Limb (tissue), 2 donors: ENCODE measurements at regions not wholly inside any gene's neighbourhood (a gene's known extent, or its start where the extent isn't known, plus 50 kb on each side); places are given as distances from the start of the nearest gene placed in this dataset.

Source experiments
- DNase-seq, 2 donors: peaks; one replicate each; pipeline ENCODE4 v3.0.0-alpha.2; 2016; ENCODE audit errors: extremely low spot score in 2 of 2

DNA sequence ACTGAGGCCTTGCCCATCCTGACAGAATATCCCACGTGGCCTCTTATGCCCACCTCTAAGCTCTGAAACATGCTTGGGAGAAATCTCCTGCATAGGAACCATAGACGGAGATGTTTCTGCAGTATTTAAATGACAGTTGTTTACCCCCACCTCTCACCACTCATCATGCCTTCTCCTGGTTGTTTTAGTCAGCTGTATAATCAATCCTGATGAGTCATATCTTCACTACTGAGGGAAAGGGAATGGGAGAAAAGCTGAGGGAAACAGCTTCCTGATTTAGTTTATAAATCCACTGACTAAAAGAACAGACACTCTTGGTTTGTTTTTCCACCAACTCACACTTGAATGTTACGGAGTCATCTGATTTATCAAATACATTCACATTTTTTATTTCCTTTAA lies 113.2 kb upstream of the TENT5A start:
- no peak for DNase-seq

DNA sequence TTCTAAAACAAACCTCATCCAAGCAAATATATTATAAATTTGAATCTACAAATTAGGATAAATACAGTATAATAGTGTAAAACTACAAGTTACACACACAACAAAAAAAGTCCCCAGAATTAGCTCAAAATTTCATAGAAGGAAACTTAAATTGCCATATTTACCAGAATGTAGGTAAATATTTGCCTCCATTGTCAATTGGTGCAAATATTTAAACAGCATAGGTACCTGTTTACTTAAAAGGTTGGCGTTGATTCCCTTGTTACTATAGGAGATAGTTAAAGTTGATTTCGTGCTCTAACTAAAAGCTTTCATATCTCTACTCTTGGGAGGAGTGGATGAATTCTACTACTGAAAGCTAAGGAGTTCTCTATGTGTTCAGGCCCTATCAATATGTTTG lies 111.6 kb upstream of the TENT5A start:
- DNase-seq, result no peak

DNA sequence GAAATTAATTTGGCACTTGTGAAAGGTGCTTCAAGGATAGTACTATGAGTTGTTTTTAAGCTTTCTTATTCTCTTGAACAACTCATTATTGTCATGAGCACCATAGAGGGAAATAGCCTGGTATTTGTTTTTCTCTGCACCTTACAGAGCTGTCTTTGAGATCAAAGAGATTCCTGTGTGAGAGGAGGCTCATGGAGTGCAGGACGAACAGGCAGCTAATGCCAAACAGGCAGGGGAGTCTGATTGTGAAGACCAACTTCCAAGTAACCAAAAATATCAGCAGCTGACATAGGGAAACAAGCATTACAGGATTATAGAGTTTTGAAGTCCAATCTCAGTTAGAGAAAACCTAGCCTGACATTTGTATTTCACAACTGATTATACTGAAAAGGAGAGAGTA lies 110.6 kb upstream of the TENT5A start:
- DNase-seq, result no peak

DNA sequence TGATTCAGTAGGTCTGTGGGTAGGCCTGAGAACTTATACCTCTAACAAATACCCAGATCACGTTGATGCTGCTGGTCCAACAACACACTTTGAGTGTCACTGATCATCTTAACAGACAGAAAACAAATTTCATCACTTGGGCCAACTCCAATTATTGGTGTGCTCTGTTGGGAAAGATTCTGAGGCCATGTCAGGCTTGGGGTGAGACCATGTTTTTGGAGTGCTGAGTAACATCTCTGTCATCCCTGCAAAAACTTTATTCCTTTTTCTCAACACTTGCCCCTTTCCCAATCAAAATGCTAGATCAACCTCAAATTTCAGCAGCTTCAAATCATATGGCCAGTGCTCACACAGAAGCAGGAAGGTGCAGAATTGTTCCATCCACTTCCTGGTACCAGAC lies 108.8 kb upstream of the TENT5A start:
- DNase-seq, result no peak

DNA sequence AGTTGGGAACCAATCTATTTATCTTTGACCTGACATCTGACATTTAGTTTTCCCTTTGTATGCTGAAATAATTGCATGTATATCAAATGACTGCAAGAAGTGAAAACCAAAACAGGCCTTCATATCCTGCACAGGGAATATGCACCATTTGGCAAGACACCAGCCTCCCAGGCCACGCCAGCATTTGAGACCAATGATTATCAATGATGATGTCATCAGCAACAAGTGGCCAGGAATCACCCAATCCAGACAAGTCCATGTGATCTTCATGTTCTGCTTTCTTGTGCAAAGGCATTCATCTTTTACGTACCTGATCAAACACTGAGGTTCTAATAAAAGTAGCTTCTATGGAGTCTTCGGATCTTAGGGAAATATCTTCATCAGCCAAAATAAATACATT lies 107.4 kb upstream of the TENT5A start:
- DNase-seq, result no peak

DNA sequence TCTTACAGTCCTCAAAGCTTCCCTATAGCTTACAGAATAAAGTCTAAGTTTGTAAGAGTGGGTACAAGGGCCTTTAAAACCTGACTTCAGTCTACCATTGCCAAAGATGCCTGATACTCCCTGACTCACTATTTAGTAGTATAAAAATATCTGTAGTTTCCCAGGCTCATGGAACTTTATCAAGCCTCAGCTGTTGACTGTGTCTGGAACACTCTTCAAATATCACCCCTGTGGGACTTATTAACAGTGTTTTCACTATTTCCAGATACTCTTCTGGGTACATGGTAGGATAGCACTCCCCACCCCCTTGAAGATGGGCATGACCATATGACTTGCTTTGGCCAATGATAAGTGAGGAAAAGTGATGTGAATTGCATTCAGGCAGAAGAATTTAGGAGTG lies 105.3 kb upstream of the TENT5A start:
- DNase-seq, result no peak

DNA sequence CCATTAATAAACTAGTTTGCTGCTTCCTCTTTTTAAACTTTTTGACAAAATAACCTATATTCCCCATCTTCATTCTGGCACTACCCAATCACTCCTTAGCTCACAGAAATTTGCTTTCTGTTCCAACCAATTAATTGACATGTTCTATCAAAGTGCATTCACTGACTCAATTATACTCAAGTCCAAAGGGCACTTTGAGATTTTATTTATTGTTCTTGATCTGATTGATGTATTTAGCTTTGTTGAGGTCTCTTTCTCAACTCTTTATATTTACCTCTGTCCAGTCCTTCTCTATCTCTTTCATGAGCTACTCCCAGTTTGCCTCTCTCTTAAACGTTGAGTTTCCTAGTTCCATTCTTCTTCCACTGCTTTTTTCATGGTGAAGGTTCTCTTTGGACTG lies 104.4 kb upstream of the TENT5A start:
- no peak for DNase-seq

DNA sequence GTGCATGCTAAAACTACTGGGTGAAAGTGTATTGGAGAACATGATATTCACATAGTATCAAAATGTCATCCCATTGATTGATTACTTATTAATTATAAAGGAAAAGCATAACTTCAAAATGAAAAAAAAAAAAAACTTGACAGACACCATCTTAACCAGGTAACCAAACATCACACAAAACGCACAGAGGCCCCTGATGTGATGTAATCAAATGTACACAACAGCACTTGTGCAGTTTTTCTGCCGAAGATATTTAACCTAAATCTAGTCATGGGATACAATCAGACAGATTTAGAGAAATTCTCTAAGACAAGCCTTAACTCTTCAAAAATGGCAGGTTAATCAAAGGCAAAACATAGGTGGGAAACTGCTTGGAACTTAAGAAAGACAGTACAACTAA lies 102.0 kb upstream of the TENT5A start:
- no peak for DNase-seq

DNA sequence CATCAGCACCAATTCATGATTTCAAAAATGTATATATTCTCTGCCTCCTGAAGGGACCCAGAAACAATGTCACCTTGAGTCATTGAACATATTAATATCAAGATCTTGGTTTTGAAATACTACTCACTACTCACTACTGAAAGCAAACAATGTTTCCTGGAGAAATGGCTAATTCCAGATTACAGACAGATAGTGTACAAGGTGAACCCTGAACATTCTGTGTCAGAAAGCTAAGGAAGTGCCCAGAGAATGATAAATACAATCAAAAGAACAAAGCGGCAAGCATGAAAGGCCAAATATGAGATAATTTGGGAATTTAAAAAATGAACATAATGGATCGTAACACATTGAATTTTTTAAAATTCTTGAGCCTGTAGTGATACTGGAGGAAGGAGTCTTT lies 101.5 kb upstream of the TENT5A start:
- DNase-seq, result no peak

DNA sequence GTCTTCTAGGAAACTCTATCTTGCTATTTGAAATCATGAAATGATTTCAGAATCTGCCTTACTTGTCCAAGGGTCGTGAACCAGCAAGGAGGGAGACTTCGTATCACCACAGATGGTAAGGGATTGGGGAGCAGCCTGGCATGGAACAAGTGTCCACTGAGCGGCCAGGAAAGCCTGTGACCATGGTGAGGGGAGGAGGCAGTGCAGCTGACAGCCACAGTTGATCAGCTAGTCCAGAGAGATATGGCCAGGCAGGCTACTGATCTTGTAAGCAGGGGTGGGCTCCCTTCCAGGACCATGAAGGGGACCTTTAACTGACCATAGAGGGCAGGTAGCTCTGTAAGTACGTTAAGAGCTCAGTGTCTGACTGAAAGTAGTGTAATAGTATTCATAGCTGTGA lies 96.8 kb upstream of the TENT5A start:
- no peak for DNase-seq

DNA sequence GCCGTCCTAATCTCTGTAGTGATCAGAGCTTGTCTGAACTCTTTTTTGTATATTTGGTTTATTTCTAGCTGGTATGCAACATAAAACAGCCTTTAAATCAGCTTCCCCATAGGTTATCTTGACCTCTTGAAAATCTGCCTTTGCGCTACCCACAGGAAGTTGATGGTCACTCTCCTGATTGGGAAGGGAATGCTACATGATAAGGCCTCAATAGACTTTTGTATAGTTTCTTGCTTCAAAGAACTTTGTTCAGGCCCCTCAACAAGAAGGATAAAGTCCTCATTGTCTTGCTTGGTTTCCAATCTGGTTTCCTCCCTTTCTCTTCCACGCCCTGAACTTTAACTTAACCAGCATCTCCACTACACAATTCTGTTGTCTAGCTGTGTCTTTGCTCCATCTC lies 95.4 kb upstream of the TENT5A start:
- no peak for DNase-seq

DNA sequence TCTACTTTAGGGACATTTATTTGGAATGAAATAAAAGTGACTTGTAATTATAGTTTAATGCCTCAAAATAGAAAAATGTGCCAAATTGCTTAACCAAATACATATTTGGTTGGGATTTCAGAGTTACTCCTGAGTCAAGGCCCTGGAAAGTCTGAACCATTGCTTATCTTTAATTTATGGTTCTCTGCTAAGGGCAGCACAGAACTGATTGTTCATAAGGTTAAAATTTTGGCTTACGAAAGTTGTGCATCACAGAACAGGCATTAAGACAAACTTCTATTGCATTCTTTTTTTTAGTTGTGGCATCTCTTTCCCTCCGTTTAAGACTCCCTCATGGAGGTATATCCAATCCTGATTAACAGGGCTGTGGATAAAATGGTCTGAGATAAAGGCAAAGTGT lies 92.2 kb upstream of the TENT5A start:
- no peak for DNase-seq

DNA sequence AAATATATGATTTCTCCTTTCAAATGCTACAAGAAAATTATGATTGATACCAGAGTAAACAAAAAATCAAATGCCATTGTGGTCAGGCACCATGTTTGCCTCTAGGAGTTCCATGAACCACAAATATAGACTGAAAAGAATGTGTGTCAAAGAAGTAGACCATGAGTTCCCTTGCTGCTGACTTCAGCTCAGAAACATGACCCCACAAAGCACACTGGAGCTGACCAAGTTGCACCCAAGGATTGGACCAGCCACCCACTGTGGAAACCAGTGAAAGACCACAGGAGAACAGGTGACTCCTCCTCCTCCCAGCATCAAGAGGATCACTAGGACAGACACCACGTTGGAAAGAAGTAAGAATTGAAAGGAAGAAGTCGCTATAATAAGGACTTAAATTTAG lies 90.8 kb upstream of the TENT5A start:
- DNase-seq, result no peak

DNA sequence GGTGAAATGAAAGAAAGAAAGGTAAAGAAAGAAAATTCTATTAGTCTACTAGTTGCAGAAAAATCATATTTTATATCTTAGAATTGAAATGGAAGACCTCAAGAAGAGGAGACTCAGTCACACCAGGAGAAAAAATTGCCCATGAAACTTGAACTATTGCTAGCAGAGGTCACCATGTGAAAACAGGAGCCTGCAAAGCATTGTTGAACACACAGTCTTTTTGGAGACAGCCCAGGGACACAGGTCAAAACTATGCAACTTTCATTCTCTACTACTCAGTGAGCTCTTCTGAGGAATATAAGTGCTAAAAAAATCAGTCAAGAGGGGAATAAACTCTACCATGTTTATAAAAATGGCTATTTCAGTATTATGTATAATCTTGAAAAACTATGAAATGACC lies 89.8 kb upstream of the TENT5A start:
- no peak for DNase-seq

DNA sequence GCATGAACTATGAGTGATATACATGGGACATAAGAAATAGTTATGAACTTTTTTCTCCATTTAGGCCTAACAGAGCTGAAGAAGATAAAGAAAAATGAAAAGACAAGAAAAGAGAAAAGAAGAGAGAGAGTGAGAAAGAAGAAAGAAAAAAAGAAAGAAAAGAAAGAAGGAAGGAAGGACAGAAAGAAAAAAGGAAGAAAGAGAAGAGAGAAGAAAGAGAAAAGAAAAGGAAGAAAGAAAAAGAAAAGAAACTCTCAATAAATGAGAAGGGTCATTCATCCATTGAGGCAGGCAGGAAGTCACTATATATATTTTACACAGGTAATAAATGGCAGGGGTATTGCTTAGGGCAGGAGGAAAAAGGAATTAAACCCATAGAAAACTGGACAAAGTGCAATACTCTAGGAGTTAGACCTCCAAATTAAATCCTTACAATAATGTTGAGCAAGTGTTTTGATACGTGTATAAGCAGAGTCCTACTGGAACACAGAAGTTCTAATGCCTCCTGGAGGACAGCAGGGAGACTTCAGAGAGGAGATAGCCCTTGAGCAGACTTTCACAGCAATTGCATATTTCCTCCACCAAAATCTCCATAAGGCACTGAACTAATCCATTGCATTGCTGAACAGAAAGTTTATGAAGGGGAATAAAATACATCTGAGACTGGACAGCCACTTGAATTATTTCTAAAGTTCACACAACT lies 86.4 kb upstream of the TENT5A start:
- no peak for DNase-seq

DNA sequence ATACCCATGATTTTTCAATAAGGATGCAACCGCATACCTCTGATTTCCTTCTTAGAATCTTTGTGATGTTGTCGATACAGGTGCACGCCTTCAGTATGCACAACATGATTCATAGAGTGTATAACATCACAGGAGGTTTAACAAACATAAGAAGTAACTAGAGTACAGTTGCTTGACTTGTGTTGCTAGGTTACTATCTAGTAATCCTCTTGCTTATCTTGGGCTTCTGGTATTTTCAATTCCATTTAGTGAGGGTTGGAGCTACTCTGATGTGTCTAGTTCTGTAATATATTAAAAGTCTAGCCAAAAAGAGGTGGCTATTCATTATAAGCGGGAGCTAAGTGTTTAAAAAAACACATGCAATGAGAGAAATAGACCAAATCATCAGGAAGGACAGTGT lies 85.5 kb upstream of the TENT5A start:
- DNase-seq, result no peak

DNA sequence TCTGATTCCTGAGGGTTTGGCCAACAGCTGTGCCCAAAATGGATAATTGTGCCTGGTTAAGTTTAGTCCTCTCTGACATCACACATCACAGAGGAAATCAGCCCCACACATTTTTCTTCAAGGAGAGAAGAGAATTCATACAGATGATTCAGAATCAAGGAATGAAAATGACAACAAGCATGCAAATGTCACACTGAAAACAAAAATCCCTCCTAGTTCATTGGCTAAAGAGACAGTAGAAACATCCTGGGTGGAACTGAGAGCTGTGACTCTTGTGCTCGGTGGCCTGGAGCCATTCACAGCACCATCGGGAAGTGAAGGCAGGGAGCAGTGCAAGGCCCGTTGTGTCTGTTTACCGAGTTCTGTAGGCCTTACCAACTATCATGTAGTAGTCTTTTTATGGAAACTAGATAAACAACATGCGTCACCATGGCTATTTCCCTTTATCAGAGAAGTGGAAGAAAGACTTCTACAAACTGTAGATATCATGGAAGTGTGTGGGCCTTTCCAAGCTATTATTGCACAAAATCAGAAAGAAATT lies 81.7 kb upstream of the TENT5A start:
- no peak for DNase-seq

DNA sequence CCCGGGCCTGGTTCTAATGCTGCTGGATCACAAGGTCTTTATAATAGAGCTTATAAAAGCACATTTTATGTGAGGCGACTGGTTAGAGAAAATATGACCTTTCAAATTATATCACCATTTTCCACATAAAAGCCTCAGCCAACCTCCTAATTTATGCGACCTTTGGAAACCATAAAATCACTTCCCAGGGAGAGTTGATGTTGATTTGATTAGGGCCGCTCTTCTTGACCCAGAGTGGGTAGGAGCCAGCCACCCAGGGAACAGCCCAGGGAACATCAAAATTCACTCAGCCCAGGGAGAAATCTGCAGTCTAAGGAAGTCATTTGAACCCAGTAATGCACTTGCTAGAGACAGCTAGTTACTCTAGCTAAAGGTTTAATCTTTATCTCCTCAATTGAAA lies 79.8 kb upstream of the TENT5A start:
- DNase-seq, result no peak

DNA sequence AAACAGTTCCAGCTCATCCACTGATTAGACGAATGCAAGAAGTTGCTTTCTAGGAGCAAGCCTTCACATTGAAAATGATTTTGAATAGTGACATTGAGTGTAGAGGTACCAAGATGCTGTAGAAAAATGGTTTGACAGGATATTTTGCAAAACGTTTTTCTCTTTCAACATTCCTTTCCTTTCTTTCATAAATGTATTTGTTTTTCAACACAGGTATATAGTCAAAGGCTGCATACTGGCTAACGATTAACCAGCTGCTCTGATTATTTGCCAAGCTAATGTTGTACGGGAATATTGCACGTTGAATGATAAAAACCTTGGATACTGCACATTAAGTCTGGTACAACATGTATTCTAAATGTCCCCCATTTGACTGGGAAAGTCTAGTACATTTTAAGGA lies 78.8 kb upstream of the TENT5A start:
- no peak for DNase-seq

DNA sequence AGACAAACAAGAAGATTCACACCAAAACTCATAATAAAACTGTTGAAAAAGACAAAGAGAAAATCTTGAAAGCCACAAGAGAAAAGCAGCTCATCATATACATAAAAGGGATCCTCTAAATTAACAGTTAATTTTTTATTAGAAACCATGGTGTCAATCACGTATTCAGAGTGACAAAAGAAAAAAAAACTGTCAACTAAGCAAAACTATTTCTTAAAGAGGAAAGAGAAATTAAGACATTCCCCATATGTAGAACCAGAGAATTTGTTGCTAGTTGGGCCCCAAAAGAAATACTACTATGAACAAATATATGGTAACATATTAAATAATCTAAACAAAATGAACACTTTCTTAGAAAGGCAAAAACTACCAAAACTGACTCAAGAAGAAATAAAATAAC lies 74.3 kb upstream of the TENT5A start:
- DNase-seq, result no peak

DNA sequence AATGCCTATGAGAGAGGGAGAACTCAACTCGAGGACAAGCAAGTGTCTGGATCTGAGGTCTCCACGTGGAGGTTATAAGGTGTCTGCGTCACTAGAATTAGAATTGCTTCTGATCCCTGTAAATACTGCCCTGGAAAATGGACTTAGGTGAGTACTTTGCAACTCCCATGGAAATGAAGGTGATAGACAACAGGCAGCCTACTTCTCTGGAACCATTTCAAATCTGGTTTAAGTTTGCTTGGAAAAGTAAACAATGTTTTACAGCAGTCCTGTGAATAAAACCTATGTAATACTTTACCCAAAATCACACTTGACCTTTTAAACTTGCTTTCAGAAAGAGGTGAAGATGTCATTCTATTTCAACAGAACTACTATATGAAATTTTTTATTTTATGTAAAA lies 70.1 kb upstream of the TENT5A start:
- DNase-seq, result no peak

DNA sequence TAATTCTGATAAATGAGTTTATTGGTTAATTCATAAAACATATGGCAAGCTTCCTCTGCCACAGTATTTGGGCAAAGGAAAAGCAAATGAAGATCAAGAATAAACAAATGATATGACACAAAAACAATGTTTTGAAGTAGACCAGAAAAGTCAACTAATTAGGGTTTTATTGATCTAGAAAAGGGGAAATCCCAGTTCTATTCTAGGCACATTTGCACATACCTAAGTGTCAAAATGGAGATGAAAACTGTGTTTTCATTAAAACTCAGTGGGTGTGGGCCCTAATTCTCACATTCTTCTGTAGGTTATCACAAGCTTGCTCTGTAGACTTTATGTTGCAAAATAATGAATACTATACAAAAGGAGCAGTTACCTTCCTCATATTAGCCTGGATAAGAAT lies 69.0 kb upstream of the TENT5A start:
- no peak for DNase-seq

DNA sequence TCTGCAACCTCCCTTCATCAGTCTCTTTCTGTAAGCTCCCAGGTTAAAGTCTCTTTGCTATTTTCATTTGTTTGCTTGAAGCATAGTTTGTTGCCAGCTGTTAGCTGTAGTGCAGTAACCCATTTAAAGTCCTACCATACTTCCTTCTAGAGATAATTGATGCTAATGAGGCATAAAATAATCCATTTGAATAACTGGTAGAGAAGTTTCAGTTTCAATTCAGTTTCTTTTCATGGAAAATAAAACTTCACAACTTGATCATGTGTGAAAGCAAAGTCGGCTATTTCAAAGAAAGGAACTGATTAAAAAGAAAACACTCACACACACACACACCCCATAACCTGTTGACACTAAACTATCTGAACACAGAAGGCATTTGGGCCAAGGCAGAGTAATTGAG lies 68.5 kb upstream of the TENT5A start:
- no peak for DNase-seq

DNA sequence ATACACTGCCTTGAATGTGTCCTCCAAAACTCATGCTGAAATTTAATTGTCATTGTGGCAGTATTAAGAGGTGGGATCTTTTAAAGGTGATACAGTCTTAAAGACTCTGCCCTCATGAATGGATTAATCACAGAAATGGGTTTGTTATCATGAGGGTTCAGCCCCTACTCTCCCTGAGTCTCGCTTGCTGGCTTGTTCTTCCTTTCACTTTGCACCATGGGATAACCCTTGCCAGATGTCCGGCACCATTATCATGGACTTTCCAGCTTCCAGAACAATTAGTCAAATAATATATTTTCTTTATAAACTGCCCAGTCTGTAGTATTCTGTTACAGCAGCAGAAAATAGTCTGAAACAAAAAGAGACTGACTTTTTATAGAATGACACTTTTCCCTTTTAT lies 67.9 kb upstream of the TENT5A start:
- no peak for DNase-seq
